SK-N-SH treated with all-trans-retinoic acid at 6 μM for 48 hours (cell line): ENCODE measurements at regions not wholly inside any gene's neighbourhood (a gene's known extent, or its start where the extent isn't known, plus 50 kb on each side); places are given as distances from the start of the nearest gene placed in this dataset.
"Not testable (repeated sequence)": the region's sequence is repeated elsewhere in the genome, so short reads cannot be mapped to it uniquely, and the experiment has no call there.

Experiments
- ATAC-seq: fragments of 200-7000 bp; cut with Tn5 transposase; 3 replicates; pipeline ENCODE4 v1.9.1; 2020; ENCODE audit warnings: mild to moderate bottlenecking, moderate library complexity
- ARNTL ChIP-seq: fragments of 450-650 bp; formaldehyde crosslinking; IDR thresholded peaks from 2 replicates; pipeline ENCODE4 v1.5.0; 2020; ENCODE audit warnings: low read depth, mild to moderate bottlenecking, moderate library complexity, borderline replicate concordance
- BACH2 ChIP-seq: fragments of 250-450 bp; sonication (Bioruptor Pico); IDR thresholded peaks from 2 replicates; pipeline ENCODE4 v1.9.0; 2021; ENCODE audit warnings: mild to moderate bottlenecking, borderline replicate concordance
- CSDC2 ChIP-seq: fragments of 250-450 bp; sonication (Bioruptor Pico); IDR thresholded peaks from 2 replicates; pipeline ENCODE4 v1.5.0; 2020; ENCODE audit warnings: mild to moderate bottlenecking, moderate library complexity
- ESRRG ChIP-seq: fragments of 250-450 bp; sonication (Bioruptor Pico); IDR thresholded peaks from 2 replicates; pipeline ENCODE4 v1.6.1; 2021; ENCODE audit warnings: mild to moderate bottlenecking
- GLIS3 ChIP-seq: fragments of 250-450 bp; sonication (Bioruptor Pico); IDR thresholded peaks from 2 replicates; pipeline ENCODE4 v1.5.0; 2020; ENCODE audit warnings: mild to moderate bottlenecking, moderate library complexity
- ISL1 ChIP-seq: fragments of 250-450 bp; sonication (Bioruptor Pico); IDR thresholded peaks from 2 replicates; pipeline ENCODE4 v2.1.2; 2022; ENCODE audit warnings: mild to moderate bottlenecking, moderate library complexity
- OSR1 ChIP-seq: fragments of 250-450 bp; sonication (Bioruptor Pico); IDR thresholded peaks from 2 replicates; pipeline ENCODE4 v1.8.0; 2022; ENCODE audit warnings: moderate library complexity, mild to moderate bottlenecking, inconsistent platforms
- PPARA ChIP-seq: fragments of 250-450 bp; sonication (Bioruptor Pico); IDR thresholded peaks from 2 replicates; pipeline ENCODE4 v1.5.0; 2020; ENCODE audit warnings: mild to moderate bottlenecking, borderline replicate concordance
- RARB ChIP-seq: fragments of 250-450 bp; sonication (Bioruptor Pico); IDR thresholded peaks from 2 replicates; pipeline ENCODE4 v1.8.0; 2021; ENCODE audit warnings: mild to moderate bottlenecking, moderate library complexity
- SNAI2 ChIP-seq: fragments of 250-450 bp; sonication (Bioruptor Pico); IDR thresholded peaks from 2 replicates; pipeline ENCODE4 v1.5.0; 2020; ENCODE audit warnings: mild to moderate bottlenecking, moderate library complexity
- TCF4 ChIP-seq: fragments of 250-450 bp; sonication (Bioruptor Pico); IDR thresholded peaks from 2 replicates; pipeline ENCODE4 v1.8.0; 2021; ENCODE audit warnings: mild to moderate bottlenecking, moderate library complexity, borderline replicate concordance
- TOX ChIP-seq: fragments of 250-450 bp; sonication (Bioruptor Pico); IDR thresholded peaks from 2 replicates; pipeline ENCODE4 v1.8.0; 2021; ENCODE audit warnings: mild to moderate bottlenecking, moderate library complexity, borderline replicate concordance
- ZC3H10 ChIP-seq: fragments of 250-450 bp; sonication (Bioruptor Pico); IDR thresholded peaks from 2 replicates; pipeline ENCODE4 v1.5.1; 2021; ENCODE audit warnings: mild to moderate bottlenecking, moderate library complexity
- ZFP3 ChIP-seq: fragments of 250-450 bp; sonication (Bioruptor Pico); IDR thresholded peaks from 2 replicates; pipeline ENCODE4 v1.5.0; 2020; ENCODE audit warnings: mild to moderate bottlenecking, moderate library complexity
- ZFP30 ChIP-seq: fragments of 450-650 bp; formaldehyde crosslinking; IDR thresholded peaks from 2 replicates; pipeline ENCODE4 v1.5.0; 2022; ENCODE audit warnings: mild to moderate bottlenecking, moderate library complexity
- ZNF565 ChIP-seq: fragments of 450-650 bp; formaldehyde crosslinking; conservative IDR thresholded peaks from 2 replicates; pipeline ENCODE4 v1.5.0; 2020; ENCODE audit warnings: low read depth, mild to moderate bottlenecking, moderate library complexity
- ZNF70 ChIP-seq: fragments of 450-650 bp; formaldehyde crosslinking; IDR thresholded peaks from 2 replicates; pipeline ENCODE4 v1.5.0; 2020; ENCODE audit warnings: mild to moderate bottlenecking, moderate library complexity
- ZNF8 ChIP-seq: fragments of 450-650 bp; formaldehyde crosslinking; IDR thresholded peaks from 2 replicates; pipeline ENCODE4 v1.5.0; 2020; ENCODE audit warnings: mild to moderate bottlenecking, moderate library complexity
- TF ChIP-seq, protein P1 (sequence below): fragments of 250-450 bp; sonication (Bioruptor Pico); IDR thresholded peaks from 2 replicates; pipeline ENCODE4 v1.5.1; 2021; ENCODE audit warnings: mild to moderate bottlenecking, moderate library complexity
- TF ChIP-seq, protein P2 (sequence below): fragments of 250-450 bp; sonication (Bioruptor Pico); IDR thresholded peaks from 2 replicates; pipeline ENCODE4 v1.8.0; 2021; ENCODE audit warnings: low read depth, mild to moderate bottlenecking, moderate library complexity, borderline replicate concordance
- TF ChIP-seq, protein P3 (sequence below): fragments of 250-450 bp; sonication (Bioruptor Pico); IDR thresholded peaks from 2 replicates; pipeline ENCODE4 v1.8.0; 2020; ENCODE audit warnings: mild to moderate bottlenecking, moderate library complexity, borderline replicate concordance
- TF ChIP-seq, protein P4 (sequence below): fragments of 250-450 bp; sonication (Bioruptor Pico); IDR thresholded peaks from 2 replicates; pipeline ENCODE4 v1.5.1; 2020; ENCODE audit warnings: low read depth, mild to moderate bottlenecking, moderate library complexity
- TF ChIP-seq, protein P5 (sequence below): fragments of 250-450 bp; sonication (Bioruptor Pico); IDR thresholded peaks from 2 replicates; pipeline ENCODE4 v1.5.0; 2020; ENCODE audit warnings: mild to moderate bottlenecking, moderate library complexity

DNA sequence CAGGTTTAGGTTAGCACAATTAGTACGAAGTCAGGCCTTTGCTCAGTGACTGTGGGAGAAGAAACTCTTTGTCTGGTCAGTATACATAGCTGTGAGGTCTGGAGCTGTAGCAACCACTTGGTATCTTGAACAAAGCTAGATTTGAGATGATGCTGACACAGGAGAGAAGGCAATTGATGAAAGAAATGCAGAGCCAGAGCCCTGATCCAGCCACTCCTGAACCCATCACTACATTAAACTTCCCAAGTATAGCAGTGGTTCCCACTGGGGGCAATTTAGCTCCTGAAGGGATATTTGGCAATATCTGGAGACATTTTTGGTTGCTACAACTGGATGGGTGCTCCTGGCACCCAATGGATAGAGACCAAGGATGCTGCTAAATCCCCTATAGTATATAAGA lies 143.9 kb upstream of the SPRED2 start:
- ATAC-seq: no peak
- TF ChIP-seq ZFP3 (CRISPR knock-in tag) (no peak), TOX (no peak), PPARA (no peak), CSDC2 (CRISPR knock-in tag) (no peak), ZC3H10 (CRISPR knock-in tag) (no peak), ZNF8 (CRISPR knock-in tag) (no peak), ZNF565 (CRISPR knock-in tag) (no peak), RARB (CRISPR knock-in tag) (no peak), ARNTL (no peak)
- TF ChIP-seq, protein P1, sequence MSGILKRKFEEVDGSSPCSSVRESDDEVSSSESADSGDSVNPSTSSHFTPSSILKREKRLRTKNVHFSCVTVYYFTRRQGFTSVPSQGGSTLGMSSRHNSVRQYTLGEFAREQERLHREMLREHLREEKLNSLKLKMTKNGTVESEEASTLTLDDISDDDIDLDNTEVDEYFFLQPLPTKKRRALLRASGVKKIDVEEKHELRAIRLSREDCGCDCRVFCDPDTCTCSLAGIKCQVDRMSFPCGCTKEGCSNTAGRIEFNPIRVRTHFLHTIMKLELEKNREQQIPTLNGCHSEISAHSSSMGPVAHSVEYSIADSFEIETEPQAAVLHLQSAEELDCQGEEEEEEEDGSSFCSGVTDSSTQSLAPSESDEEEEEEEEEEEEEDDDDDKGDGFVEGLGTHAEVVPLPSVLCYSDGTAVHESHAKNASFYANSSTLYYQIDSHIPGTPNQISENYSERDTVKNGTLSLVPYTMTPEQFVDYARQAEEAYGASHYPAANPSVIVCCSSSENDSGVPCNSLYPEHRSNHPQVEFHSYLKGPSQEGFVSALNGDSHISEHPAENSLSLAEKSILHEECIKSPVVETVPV (CRISPR knock-in tag): no peak
- TF ChIP-seq, protein P2, sequence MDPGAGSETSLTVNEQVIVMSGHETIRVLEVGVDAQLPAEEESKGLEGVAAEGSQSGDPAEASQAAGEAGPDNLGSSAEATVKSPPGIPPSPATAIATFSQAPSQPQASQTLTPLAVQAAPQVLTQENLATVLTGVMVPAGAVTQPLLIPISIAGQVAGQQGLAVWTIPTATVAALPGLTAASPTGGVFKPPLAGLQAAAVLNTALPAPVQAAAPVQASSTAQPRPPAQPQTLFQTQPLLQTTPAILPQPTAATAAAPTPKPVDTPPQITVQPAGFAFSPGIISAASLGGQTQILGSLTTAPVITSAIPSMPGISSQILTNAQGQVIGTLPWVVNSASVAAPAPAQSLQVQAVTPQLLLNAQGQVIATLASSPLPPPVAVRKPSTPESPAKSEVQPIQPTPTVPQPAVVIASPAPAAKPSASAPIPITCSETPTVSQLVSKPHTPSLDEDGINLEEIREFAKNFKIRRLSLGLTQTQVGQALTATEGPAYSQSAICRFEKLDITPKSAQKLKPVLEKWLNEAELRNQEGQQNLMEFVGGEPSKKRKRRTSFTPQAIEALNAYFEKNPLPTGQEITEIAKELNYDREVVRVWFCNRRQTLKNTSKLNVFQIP (CRISPR knock-in tag): no peak
- TF ChIP-seq, protein P3, sequence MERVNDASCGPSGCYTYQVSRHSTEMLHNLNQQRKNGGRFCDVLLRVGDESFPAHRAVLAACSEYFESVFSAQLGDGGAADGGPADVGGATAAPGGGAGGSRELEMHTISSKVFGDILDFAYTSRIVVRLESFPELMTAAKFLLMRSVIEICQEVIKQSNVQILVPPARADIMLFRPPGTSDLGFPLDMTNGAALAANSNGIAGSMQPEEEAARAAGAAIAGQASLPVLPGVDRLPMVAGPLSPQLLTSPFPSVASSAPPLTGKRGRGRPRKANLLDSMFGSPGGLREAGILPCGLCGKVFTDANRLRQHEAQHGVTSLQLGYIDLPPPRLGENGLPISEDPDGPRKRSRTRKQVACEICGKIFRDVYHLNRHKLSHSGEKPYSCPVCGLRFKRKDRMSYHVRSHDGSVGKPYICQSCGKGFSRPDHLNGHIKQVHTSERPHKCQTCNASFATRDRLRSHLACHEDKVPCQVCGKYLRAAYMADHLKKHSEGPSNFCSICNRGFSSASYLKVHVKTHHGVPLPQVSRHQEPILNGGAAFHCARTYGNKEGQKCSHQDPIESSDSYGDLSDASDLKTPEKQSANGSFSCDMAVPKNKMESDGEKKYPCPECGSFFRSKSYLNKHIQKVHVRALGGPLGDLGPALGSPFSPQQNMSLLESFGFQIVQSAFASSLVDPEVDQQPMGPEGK (CRISPR knock-in tag): no peak

DNA sequence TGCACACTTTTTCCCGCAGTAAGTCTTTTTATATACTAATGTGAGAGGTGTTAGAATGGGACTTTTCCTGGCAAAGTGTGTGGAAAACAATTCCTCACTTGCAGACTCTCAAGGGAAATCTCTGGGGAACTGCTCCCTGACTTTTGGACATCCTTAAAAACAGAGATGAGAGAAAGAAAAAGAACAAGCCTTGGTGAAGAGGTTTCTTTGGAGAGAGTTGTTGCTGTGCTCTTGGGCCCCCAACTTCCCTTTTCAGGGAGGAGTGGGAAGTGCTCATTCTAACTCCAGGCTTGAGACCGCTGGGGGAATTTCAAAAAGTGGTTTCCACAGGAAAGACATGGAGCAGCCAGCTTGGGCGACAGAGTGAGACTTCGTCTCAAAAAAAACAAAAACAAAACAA lies 142.6 kb upstream of the SPRED2 start:
- ATAC-seq: no peak
- no peak for TF ChIP-seq TCF4 (CRISPR knock-in tag)
- no peak for TF ChIP-seq ZNF70
- TF ChIP-seq OSR1: no peak
- TF ChIP-seq TOX: no peak
- TF ChIP-seq, protein P1 (CRISPR knock-in tag): no peak
- no peak for TF ChIP-seq ZFP30 (CRISPR knock-in tag)
- TF ChIP-seq, protein P4, sequence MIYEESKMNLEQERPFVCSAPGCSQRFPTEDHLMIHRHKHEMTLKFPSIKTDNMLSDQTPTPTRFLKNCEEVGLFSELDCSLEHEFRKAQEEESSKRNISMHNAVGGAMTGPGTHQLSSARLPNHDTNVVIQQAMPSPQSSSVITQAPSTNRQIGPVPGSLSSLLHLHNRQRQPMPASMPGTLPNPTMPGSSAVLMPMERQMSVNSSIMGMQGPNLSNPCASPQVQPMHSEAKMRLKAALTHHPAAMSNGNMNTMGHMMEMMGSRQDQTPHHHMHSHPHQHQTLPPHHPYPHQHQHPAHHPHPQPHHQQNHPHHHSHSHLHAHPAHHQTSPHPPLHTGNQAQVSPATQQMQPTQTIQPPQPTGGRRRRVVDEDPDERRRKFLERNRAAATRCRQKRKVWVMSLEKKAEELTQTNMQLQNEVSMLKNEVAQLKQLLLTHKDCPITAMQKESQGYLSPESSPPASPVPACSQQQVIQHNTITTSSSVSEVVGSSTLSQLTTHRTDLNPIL (CRISPR knock-in tag): no peak
- TF ChIP-seq ZFP3 (CRISPR knock-in tag): no peak
- no peak for TF ChIP-seq ESRRG
- TF ChIP-seq BACH2 (CRISPR knock-in tag): no peak
- no peak for TF ChIP-seq ISL1 (CRISPR knock-in tag)
- no peak for TF ChIP-seq SNAI2 (CRISPR knock-in tag)
- TF ChIP-seq, protein P5, sequence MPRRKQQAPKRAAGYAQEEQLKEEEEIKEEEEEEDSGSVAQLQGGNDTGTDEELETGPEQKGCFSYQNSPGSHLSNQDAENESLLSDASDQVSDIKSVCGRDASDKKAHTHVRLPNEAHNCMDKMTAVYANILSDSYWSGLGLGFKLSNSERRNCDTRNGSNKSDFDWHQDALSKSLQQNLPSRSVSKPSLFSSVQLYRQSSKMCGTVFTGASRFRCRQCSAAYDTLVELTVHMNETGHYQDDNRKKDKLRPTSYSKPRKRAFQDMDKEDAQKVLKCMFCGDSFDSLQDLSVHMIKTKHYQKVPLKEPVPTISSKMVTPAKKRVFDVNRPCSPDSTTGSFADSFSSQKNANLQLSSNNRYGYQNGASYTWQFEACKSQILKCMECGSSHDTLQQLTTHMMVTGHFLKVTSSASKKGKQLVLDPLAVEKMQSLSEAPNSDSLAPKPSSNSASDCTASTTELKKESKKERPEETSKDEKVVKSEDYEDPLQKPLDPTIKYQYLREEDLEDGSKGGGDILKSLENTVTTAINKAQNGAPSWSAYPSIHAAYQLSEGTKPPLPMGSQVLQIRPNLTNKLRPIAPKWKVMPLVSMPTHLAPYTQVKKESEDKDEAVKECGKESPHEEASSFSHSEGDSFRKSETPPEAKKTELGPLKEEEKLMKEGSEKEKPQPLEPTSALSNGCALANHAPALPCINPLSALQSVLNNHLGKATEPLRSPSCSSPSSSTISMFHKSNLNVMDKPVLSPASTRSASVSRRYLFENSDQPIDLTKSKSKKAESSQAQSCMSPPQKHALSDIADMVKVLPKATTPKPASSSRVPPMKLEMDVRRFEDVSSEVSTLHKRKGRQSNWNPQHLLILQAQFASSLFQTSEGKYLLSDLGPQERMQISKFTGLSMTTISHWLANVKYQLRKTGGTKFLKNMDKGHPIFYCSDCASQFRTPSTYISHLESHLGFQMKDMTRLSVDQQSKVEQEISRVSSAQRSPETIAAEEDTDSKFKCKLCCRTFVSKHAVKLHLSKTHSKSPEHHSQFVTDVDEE (CRISPR knock-in tag): no peak
- TF ChIP-seq CSDC2 (CRISPR knock-in tag): no peak
- TF ChIP-seq, protein P3 (CRISPR knock-in tag): no peak
- TF ChIP-seq GLIS3 (CRISPR knock-in tag): no peak

DNA sequence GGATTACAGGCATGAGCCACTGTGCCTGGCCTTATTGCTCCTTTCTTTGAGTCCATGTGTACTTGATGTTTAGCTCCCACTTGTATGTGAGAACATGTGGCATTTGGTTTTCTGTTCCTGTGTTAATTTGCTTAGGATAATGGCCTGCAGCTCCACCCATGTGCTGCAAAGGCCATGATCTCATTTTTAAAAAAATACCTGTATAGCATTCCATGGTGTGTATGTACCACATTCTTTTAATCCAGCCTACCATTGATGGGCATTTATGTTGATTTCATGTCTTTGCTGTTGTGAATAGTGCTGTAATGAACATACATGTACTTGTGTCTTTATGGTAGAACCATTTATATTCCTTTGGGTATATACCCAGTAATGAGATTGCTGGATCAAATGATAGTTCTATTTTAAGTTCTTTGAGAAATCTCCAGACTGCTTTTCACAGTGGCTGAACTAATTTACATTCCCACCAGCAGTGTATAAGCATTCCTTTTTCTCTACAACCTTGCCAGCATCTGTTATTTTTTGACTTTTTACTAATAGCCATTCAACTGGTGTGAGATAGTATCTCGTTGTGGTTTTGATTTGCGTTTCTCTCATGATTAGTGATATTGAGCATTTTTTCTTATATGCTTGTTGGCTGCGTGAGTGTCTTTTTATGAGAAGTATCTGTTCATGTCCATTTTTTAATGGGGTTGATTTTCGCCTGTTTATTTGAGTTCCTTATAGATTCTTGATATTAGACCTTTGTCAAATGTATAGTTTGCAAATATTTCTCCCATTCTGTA lies 136.4 kb upstream of the SPRED2 start:
- ATAC-seq: not testable (repeated sequence)
